Caco-2 (cell line): ENCODE measurements at regions not wholly inside any gene's neighbourhood (a gene's known extent, or its start where the extent isn't known, plus 50 kb on each side); places are given as distances from the start of the nearest gene placed in this dataset.

ENCODE experiments used
- BruUV-seq: library from RNA; stranded (reverse); fragments of 400-500 nt; replicated peaks from 2 replicates; lab custom pipeline; 2021; lab: Mats Ljungman, UMichigan
- CTCF ChIA-PET: fragments of 300-600 bp; sonication (Branson Sonifier 250); formaldehyde crosslinking; loops from one replicate; lab custom pipeline; 2022; ENCODE audit warnings: antibody characterized with exemption; lab: Charles Lee
- POLR2A ChIA-PET: fragments of 300-600 bp; sonication (Branson Sonifier 250); formaldehyde crosslinking; loops from one replicate; lab custom pipeline; 2022; ENCODE audit warnings: antibody characterized with exemption; lab: Charles Lee
- DNase-seq, 2 experiments: peaks; one replicate each; pipeline versions ENCODE4 v3.0.0 to v3.0.0-alpha.2; 2020 to 2022
- H3K27me3 ChIP-seq: replicated peaks from 2 replicates; pipeline ENCODE4 v1.6.0; 2011; ENCODE audit warnings: low read length; ENCODE audit not compliant: control insufficient read depth, insufficient read depth
- H3K36me3 ChIP-seq: 2 replicates; pipeline ENCODE4 v1.5.1; 2011; ENCODE audit warnings: low read length; ENCODE audit not compliant: control insufficient read depth, insufficient read depth
- H3K4me1 ChIP-seq: fragments of 250-450 bp; sonication (Bioruptor Pico); 2 replicates; pipeline ENCODE4 v1.5.1; 2020; ENCODE audit warnings: mild to moderate bottlenecking
- H3K4me3 ChIP-seq: 2 replicates; pipeline ENCODE4 v1.5.1; 2011; ENCODE audit warnings: low read depth, mild to moderate bottlenecking, control low read depth, low read length
- H3K9me3 ChIP-seq: fragments of 250-450 bp; sonication (Bioruptor Pico); 2 replicates; pipeline ENCODE4 v1.5.1; 2020; ENCODE audit warnings: mild to moderate bottlenecking, moderate library complexity
- H3K27ac Mint-ChIP-seq: one replicate; pipeline ENCODE4 v1.8.0; 2022; ENCODE audit warnings: mixed read lengths; ENCODE audit not compliant: unreplicated experiment
- H3K27me3 Mint-ChIP-seq: one replicate; pipeline ENCODE4 v1.8.0; 2022; ENCODE audit warnings: mixed read lengths; ENCODE audit not compliant: insufficient read depth, unreplicated experiment
- H3K36me3 Mint-ChIP-seq: one replicate; pipeline ENCODE4 v1.8.0; 2022; ENCODE audit warnings: mild to moderate bottlenecking, mixed read lengths; ENCODE audit not compliant: insufficient read depth, unreplicated experiment
- H3K4me1 Mint-ChIP-seq: one replicate; pipeline ENCODE4 v1.8.0; 2022; ENCODE audit warnings: low read depth, mixed read lengths; ENCODE audit not compliant: unreplicated experiment
- H3K4me3 Mint-ChIP-seq: one replicate; pipeline ENCODE4 v1.8.0; 2022; ENCODE audit warnings: mild to moderate bottlenecking, moderate library complexity, mixed read lengths; ENCODE audit not compliant: unreplicated experiment
- H3K9me3 Mint-ChIP-seq: one replicate; pipeline ENCODE4 v1.8.0; 2022; ENCODE audit warnings: mixed read lengths; ENCODE audit not compliant: unreplicated experiment
- CTCF ChIP-seq, 2 experiments: fragments of 200-600 bp in 1 of 2; IDR thresholded peaks; 1 replicate in 1 of 2; 2 replicates in 1 of 2; pipeline versions ENCODE4 v1.5.1 to v1.8.0; 2011 to 2022; ENCODE audit warnings: antibody characterized with exemption in 1 of 2, control low read depth in 1 of 2, inconsistent platforms in 1 of 2, low read depth in 1 of 2, low read length in 1 of 2, mild to moderate bottlenecking in 1 of 2, moderate library complexity in 1 of 2; ENCODE audit not compliant: insufficient read depth in 1 of 2, severe bottlenecking in 1 of 2, unreplicated experiment in 1 of 2
- intact Hi-C: fragments of 100-400 bp; cut with micrococcal nuclease; formaldehyde crosslinking; loops from one replicate; pipeline ENCODE4 v1.10.0; 2022; ENCODE audit not compliant: unreplicated experiment

GRCh38 chr3:15974647-15975046 is 176.9 kb upstream of the ANKRD28 start:
- Mint-ChIP-seq H3K9me3 (no peaks in the 10 kb centered on the region), H3K4me3 (no peak overlapping the region), H3K36me3 (no peaks in the 10 kb centered on the region), H3K4me1 (no peaks in the 10 kb centered on the region), H3K27ac (no peak overlapping the region), H3K27me3 (no peaks in the 10 kb centered on the region)
- Histone ChIP-seq H3K36me3 (no peaks in the 10 kb centered on the region), H3K4me1 (peaks cover 7% of the 10 kb centered on the region; the same call in 1 of the 2 replicates), H3K27me3 (no peaks in the 10 kb centered on the region), H3K4me3 (no peak overlapping the region), H3K9me3 (no peaks in the 10 kb centered on the region)
- DNase-seq: peak in 1 of 2 experiments; percentile 13
- TF ChIP-seq CTCF (IDR thresholded peaks at IDR 0.05; ENCODE audit: insufficient read depth in 1 of 2, low read depth in 1 of 2, low read length in 1 of 2, severe bottlenecking in 1 of 2, unreplicated experiment in 1 of 2): peak in 1 of 2 experiments; percentile 25
- ChIA-PET CTCF (no interaction called here), POLR2A (interaction anchor here (0.6 kb wide), 1 partner anchor 44 kb away, joined by 3 read pairs; no protein-coding TSS in a partner anchor)
- no TSS peak for BruUV-seq
- intact Hi-C loops: no loop called here

- Histone ChIP-seq H3K36me3 (no peaks in the 10 kb centered on the region), H3K9me3 (no peaks in the 10 kb centered on the region), H3K4me1 (peaks cover 7% of the 10 kb centered on the region; the same call in 1 of the 2 replicates), H3K4me3 (no peak overlapping the region), H3K27me3 (no peaks in the 10 kb centered on the region)
- DNase-seq: no peak
- no peak overlapping the region for H3K27ac Mint-ChIP-seq
- POLR2A ChIA-PET: no interaction called here
- no peaks in the 10 kb centered on the region for H3K9me3 Mint-ChIP-seq
- no peaks in the 10 kb centered on the region for H3K27me3 Mint-ChIP-seq
- TF ChIP-seq CTCF (IDR thresholded peaks at IDR 0.05; ENCODE audit: insufficient read depth in 1 of 2, low read depth in 1 of 2, low read length in 1 of 2, severe bottlenecking in 1 of 2, unreplicated experiment in 1 of 2): no peak
- H3K36me3 Mint-ChIP-seq: no peaks in the 10 kb centered on the region
- H3K4me1 Mint-ChIP-seq: no peaks in the 10 kb centered on the region
- CTCF ChIA-PET: no interaction called here
- intact Hi-C loops: no loop called here
- BruUV-seq: no TSS peak
- no peak overlapping the region for H3K4me3 Mint-ChIP-seq
Measured at GRCh38 chr3:15976524-15976923, 178.7 kb upstream of the ANKRD28 start.

- no peaks in the 10 kb centered on the region for H3K27me3 Mint-ChIP-seq
- H3K36me3 Mint-ChIP-seq: no peaks in the 10 kb centered on the region
- no peak for TF ChIP-seq CTCF (IDR thresholded peaks at IDR 0.05; ENCODE audit: insufficient read depth in 1 of 2, low read depth in 1 of 2, low read length in 1 of 2, severe bottlenecking in 1 of 2, unreplicated experiment in 1 of 2)
- no peak overlapping the region for H3K4me3 ChIP-seq
- CTCF ChIA-PET: no interaction called here
- H3K36me3 ChIP-seq: no peaks in the 10 kb centered on the region
- intact Hi-C loops: no loop called here
- POLR2A ChIA-PET: no interaction called here
- H3K27ac Mint-ChIP-seq: no peak overlapping the region
- no TSS peak for BruUV-seq
- H3K4me1 Mint-ChIP-seq: no peaks in the 10 kb centered on the region
- DNase-seq: no peak
- H3K4me3 Mint-ChIP-seq: no peak overlapping the region
- peaks cover 7% of the 10 kb centered on the region; the same call in 1 of the 2 replicates for H3K4me1 ChIP-seq
- no peaks in the 10 kb centered on the region for H3K27me3 ChIP-seq
- no peaks in the 10 kb centered on the region for H3K9me3 Mint-ChIP-seq
- no peaks in the 10 kb centered on the region for H3K9me3 ChIP-seq
Measured at GRCh38 chr3:15977090-15977489, 179.3 kb upstream of the ANKRD28 start.
